ENCODE measurements at regions not wholly inside any gene's neighbourhood (a gene's known extent, or its start where the extent isn't known, plus 50 kb on each side); places are given as distances from the start of the nearest gene placed in this dataset.

GRCh38 chr2:234374150-234374508 is 122.8 kb downstream of the ARL4C start:
- TF ChIP-seq, protein P1, sequence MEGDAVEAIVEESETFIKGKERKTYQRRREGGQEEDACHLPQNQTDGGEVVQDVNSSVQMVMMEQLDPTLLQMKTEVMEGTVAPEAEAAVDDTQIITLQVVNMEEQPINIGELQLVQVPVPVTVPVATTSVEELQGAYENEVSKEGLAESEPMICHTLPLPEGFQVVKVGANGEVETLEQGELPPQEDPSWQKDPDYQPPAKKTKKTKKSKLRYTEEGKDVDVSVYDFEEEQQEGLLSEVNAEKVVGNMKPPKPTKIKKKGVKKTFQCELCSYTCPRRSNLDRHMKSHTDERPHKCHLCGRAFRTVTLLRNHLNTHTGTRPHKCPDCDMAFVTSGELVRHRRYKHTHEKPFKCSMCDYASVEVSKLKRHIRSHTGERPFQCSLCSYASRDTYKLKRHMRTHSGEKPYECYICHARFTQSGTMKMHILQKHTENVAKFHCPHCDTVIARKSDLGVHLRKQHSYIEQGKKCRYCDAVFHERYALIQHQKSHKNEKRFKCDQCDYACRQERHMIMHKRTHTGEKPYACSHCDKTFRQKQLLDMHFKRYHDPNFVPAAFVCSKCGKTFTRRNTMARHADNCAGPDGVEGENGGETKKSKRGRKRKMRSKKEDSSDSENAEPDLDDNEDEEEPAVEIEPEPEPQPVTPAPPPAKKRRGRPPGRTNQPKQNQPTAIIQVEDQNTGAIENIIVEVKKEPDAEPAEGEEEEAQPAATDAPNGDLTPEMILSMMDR (IDR thresholded peaks at IDR 0.05), result no peak
- Histone ChIP-seq H3K27me3 (ENCODE audit: control insufficient read depth, insufficient read depth, low read length) (peaks cover 7% of the 10 kb centered on the region), H3K4me2 (ENCODE audit: low read length) (no peak overlapping the region), H3K4me3 (ENCODE audit: low read depth, low read length) (no peak overlapping the region), H3K27ac (no peak overlapping the region), H3K79me2 (no peaks in the 10 kb centered on the region), H3K9me3 (ENCODE audit: control insufficient read depth, low read length) (no peaks in the 10 kb centered on the region), H3K36me3 (ENCODE audit: control insufficient read depth, insufficient read depth, low read length) (no peaks in the 10 kb centered on the region), H3K4me1 (no peaks in the 10 kb centered on the region), H2AFZ (no peak overlapping the region), H3K9ac (no peak overlapping the region)

DNA sequence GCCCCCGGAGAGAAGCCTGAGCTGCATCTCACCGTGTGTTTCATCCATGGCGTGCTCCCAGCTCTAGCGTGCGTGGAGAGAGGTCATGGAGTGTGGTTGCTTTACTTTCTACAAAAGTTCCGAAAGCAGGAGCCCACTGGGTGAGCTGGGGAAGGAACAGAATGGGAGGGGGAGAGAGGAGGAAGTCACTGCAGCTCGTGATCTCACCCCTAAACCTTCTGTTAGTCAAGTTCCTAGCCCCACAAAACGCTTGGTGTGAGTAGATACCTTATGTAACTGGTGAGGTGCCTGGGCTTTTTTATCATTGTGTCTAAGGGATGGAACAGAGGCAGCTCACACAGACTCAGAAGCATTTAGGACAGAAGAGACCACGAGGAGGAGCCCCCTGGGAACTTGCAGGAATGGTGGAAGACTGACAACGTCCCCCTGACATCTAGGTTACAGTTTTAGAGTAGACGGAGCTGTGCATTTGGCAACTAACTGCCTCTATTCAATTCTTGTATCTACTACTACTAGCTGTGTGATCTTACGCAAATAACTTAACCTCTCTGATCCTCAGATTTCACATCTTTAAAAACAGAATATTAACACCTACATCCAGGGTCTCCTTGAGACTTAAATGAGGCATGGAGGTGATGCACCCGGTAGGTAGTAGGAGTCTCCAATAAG is 123.3 kb downstream of the ARL4C start:
- H3K9ac ChIP-seq, result no peak overlapping the region
- H3K4me3 ChIP-seq (ENCODE audit: low read depth, low read length), result no peak overlapping the region
- H3K4me1 ChIP-seq, result no peaks in the 10 kb centered on the region
- H3K36me3 ChIP-seq (ENCODE audit: control insufficient read depth, insufficient read depth, low read length), result no peaks in the 10 kb centered on the region
- TF ChIP-seq, protein P1 (IDR thresholded peaks at IDR 0.05), result no peak
- no peak overlapping the region for H3K4me2 ChIP-seq (ENCODE audit: low read length)
- H2AFZ ChIP-seq, result no peak overlapping the region
- H3K9me3 ChIP-seq (ENCODE audit: control insufficient read depth, low read length), result no peaks in the 10 kb centered on the region
- H3K27ac ChIP-seq, result no peak overlapping the region
- H3K27me3 ChIP-seq (ENCODE audit: control insufficient read depth, insufficient read depth, low read length), result peaks cover 7% of the 10 kb centered on the region
- H3K79me2 ChIP-seq, result no peaks in the 10 kb centered on the region

DNA sequence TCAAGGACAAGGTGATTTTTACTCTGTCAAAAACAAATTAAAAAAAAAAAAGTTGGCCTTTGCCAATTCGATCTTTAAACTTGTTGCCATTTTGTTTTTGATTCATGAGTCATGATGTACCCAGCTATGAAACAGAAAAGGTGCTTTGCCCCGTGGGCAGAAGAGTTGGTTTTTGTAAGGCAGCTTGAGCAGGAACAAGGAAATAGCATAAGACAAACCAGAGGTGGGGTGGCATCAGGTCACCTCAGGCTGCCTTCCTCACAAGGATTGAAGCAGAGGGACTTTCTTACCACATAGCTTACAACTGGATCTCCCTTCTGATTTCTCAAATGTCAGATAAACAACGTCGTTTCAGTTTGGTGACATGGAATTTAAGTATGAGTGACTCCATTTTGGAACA is 123.8 kb downstream of the ARL4C start:
- Histone ChIP-seq H3K4me3 (ENCODE audit: low read depth, low read length) (no peak overlapping the region), H3K27ac (no peak overlapping the region), H3K79me2 (no peaks in the 10 kb centered on the region), H3K36me3 (ENCODE audit: control insufficient read depth, insufficient read depth, low read length) (no peaks in the 10 kb centered on the region), H3K27me3 (ENCODE audit: control insufficient read depth, insufficient read depth, low read length) (peaks cover 7% of the 10 kb centered on the region), H3K9ac (no peak overlapping the region), H2AFZ (no peak overlapping the region), H3K4me2 (ENCODE audit: low read length) (no peak overlapping the region), H3K9me3 (ENCODE audit: control insufficient read depth, low read length) (no peaks in the 10 kb centered on the region), H3K4me1 (no peaks in the 10 kb centered on the region)
- TF ChIP-seq, protein P1 (IDR thresholded peaks at IDR 0.05), result no peak

- Histone ChIP-seq H3K27ac (no peak overlapping the region), H3K9ac (no peak overlapping the region), H3K4me1 (no peaks in the 10 kb centered on the region), H3K4me2 (ENCODE audit: low read length) (no peak overlapping the region), H3K36me3 (ENCODE audit: control insufficient read depth, insufficient read depth, low read length) (no peaks in the 10 kb centered on the region), H3K4me3 (ENCODE audit: low read depth, low read length) (no peak overlapping the region), H3K79me2 (no peaks in the 10 kb centered on the region), H2AFZ (no peak overlapping the region), H3K9me3 (ENCODE audit: control insufficient read depth, low read length) (no peaks in the 10 kb centered on the region), H3K27me3 (ENCODE audit: control insufficient read depth, insufficient read depth, low read length) (peaks cover 1% of the 10 kb centered on the region)
- TF ChIP-seq, protein P1 (IDR thresholded peaks at IDR 0.05), result no peak
These were observed 124.4 kb downstream of the ARL4C start for GRCh38 chr2:234372506-234372905.

GRCh38 chr2:234368861-234369261 is 128.0 kb downstream of the ARL4C start:
- TF ChIP-seq, protein P1 (IDR thresholded peaks at IDR 0.05), result no peak
- Histone ChIP-seq H3K27me3 (ENCODE audit: control insufficient read depth, insufficient read depth, low read length) (no peaks in the 10 kb centered on the region), H3K9me3 (ENCODE audit: control insufficient read depth, low read length) (no peaks in the 10 kb centered on the region), H3K4me1 (no peaks in the 10 kb centered on the region), H2AFZ (no peak overlapping the region), H3K4me2 (ENCODE audit: low read length) (no peak overlapping the region), H3K9ac (no peak overlapping the region), H3K79me2 (no peaks in the 10 kb centered on the region), H3K27ac (no peak overlapping the region), H3K36me3 (ENCODE audit: control insufficient read depth, insufficient read depth, low read length) (no peaks in the 10 kb centered on the region), H3K4me3 (ENCODE audit: low read depth, low read length) (no peak overlapping the region)

Measured in parathyroid adenoma (tissue), 2 donors.